GM23248 (cell line): ENCODE measurements at regions not wholly inside any gene's neighbourhood (a gene's known extent, or its start where the extent isn't known, plus 50 kb on each side); places are given as distances from the start of the nearest gene placed in this dataset.

Experiments
- DNase-seq: peaks from one replicate; pipeline ENCODE4 v3.0.0-alpha.2; 2015
- H2AFZ ChIP-seq: fragments of 200-600 bp; sonication (generic); 2 replicates; pipeline ENCODE4 v1.6.1; 2016; ENCODE audit warnings: antibody characterized with exemption
- H3F3A ChIP-seq: fragments of 200-600 bp; sonication (generic); 2 replicates; pipeline ENCODE4 v1.6.1; 2016; ENCODE audit warnings: mild to moderate bottlenecking, antibody characterized with exemption, mixed run types; ENCODE audit not compliant: insufficient read depth
- H3K27ac ChIP-seq: fragments of 200-600 bp; sonication (generic); 2 replicates; pipeline ENCODE4 v1.5.1; 2016; ENCODE audit warnings: mild to moderate bottlenecking
- H3K27me3 ChIP-seq: fragments of 200-600 bp; sonication (generic); replicated peaks from 2 replicates; pipeline ENCODE4 v1.6.1; 2016; ENCODE audit warnings: mild to moderate bottlenecking; ENCODE audit not compliant: insufficient read depth
- H3K36me3 ChIP-seq: fragments of 200-600 bp; sonication (generic); 2 replicates; pipeline ENCODE4 v1.6.1; 2016; ENCODE audit warnings: low read depth, mild to moderate bottlenecking
- H3K4me1 ChIP-seq: fragments of 200-600 bp; sonication (generic); 2 replicates; pipeline ENCODE4 v1.6.1; 2016; ENCODE audit warnings: mild to moderate bottlenecking; ENCODE audit not compliant: insufficient read depth
- H3K4me2 ChIP-seq: fragments of 200-600 bp; sonication (generic); one replicate; pipeline ENCODE4 v1.6.1; 2016; ENCODE audit warnings: mild to moderate bottlenecking; ENCODE audit not compliant: unreplicated experiment
- H3K4me3 ChIP-seq: fragments of 200-600 bp; sonication (generic); 2 replicates; pipeline ENCODE4 v1.5.1; 2016; ENCODE audit warnings: mild to moderate bottlenecking
- H3K79me2 ChIP-seq: fragments of 200-600 bp; sonication (generic); 2 replicates; pipeline ENCODE4 v1.6.1; 2016; ENCODE audit warnings: mild to moderate bottlenecking; ENCODE audit not compliant: insufficient read depth
- H3K9ac ChIP-seq: fragments of 200-600 bp; sonication (generic); 2 replicates; pipeline ENCODE4 v1.6.1; 2016; ENCODE audit warnings: mild to moderate bottlenecking
- H3K9me2 ChIP-seq: fragments of 200-600 bp; sonication (generic); 2 replicates; pipeline ENCODE4 v1.6.1; 2016; ENCODE audit warnings: mixed run types, mild to moderate bottlenecking, moderate library complexity; ENCODE audit not compliant: insufficient read depth
- H3K9me3 ChIP-seq: fragments of 200-600 bp; sonication (generic); one replicate; pipeline ENCODE4 v1.6.1; 2017; ENCODE audit warnings: low read depth
- H4K20me1 ChIP-seq: fragments of 200-600 bp; sonication (generic); 2 replicates; pipeline ENCODE4 v1.6.0; 2016; ENCODE audit not compliant: insufficient read depth
- EZH2 ChIP-seq: fragments of 200-600 bp; sonication (generic); IDR thresholded peaks from 2 replicates; pipeline ENCODE4 v1.6.1; 2018; ENCODE audit warnings: antibody characterized with exemption, mild to moderate bottlenecking; ENCODE audit not compliant: insufficient read depth, poor library complexity, severe bottlenecking
- EZH2phosphoT487 ChIP-seq: fragments of 200-600 bp; sonication (generic); IDR thresholded peaks from 2 replicates; pipeline ENCODE4 v1.6.1; 2018; ENCODE audit warnings: antibody characterized with exemption, moderate library complexity, mild to moderate bottlenecking, low read depth; ENCODE audit not compliant: insufficient read depth
- WGBS, 2 experiments: methylation state at CpG; one replicate each; pipeline ENCODE4 v1.1.6; 2015 to 2017; ENCODE audit warnings: low lambda C conversion rate in 2 of 2, low coverage in 1 of 2; ENCODE audit errors: missing lambda C conversion rate in 2 of 2; 5-methylcytosine and 5-hydroxymethylcytosine counted together
- in situ Hi-C: fragments of 300-500 bp; cut with MboI; formaldehyde crosslinking; loops from 2 replicates; pipeline ENCODE4 v1.15.0; 2020

GRCh38 chr16:79895053-79895916 lies 294.7 kb upstream of the MAF start:
- H4K20me1 ChIP-seq, result no peaks in the 10 kb centered on the region
- in situ Hi-C loops, result no loop called here
- no peaks in the 10 kb centered on the region for H3F3A ChIP-seq
- H3K9me2 ChIP-seq, result no peaks in the 10 kb centered on the region
- H3K9me3 ChIP-seq, result no peaks in the 10 kb centered on the region
- H3K4me1 ChIP-seq, result no peaks in the 10 kb centered on the region
- WGBS, 2 experiments, result 56 to 68% methylated on average over 10 of the region's 10 CpGs
- no peaks in the 10 kb centered on the region for H3K79me2 ChIP-seq
- TF ChIP-seq EZH2phosphoT487 (no peak), EZH2 (no peak)
- no peak overlapping the region for H3K27ac ChIP-seq
- H3K36me3 ChIP-seq, result no peaks in the 10 kb centered on the region
- H3K4me3 ChIP-seq, result no peak overlapping the region
- no peak overlapping the region for H2AFZ ChIP-seq
- DNase-seq, result no peak
- H3K9ac ChIP-seq, result no peak overlapping the region
- H3K27me3 ChIP-seq, result no peaks in the 10 kb centered on the region
- no peak overlapping the region for H3K4me2 ChIP-seq

DNA sequence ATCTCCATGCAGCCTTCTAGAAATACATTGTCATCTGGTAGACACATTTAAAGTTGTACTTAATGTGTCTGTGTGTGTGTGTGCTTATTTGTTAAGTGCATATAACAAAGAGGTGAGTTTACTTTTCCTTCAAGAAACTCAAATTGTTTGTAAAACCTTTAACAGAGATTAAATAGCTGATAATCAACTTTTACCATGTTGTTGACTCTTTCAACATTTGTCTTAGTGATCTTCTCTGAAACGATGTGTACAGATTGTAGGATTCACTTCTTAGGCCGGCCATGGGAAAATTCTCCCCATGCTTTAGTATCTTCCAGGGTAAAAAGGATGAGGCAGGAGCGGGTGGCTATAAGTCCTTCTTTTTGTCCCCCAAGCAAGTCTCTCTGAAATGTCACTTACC lies 292.9 kb upstream of the MAF start:
- H3K9ac ChIP-seq, result no peak overlapping the region
- H4K20me1 ChIP-seq, result no peaks in the 10 kb centered on the region
- H2AFZ ChIP-seq, result no peak overlapping the region
- H3K27ac ChIP-seq, result no peak overlapping the region
- no peaks in the 10 kb centered on the region for H3K36me3 ChIP-seq
- DNase-seq, result no peak
- TF ChIP-seq EZH2, result no peak
- TF ChIP-seq EZH2phosphoT487, result no peak
- in situ Hi-C loops, result no loop called here
- no peaks in the 10 kb centered on the region for H3K4me1 ChIP-seq
- H3K79me2 ChIP-seq, result no peaks in the 10 kb centered on the region
- H3F3A ChIP-seq, result no peaks in the 10 kb centered on the region
- H3K9me3 ChIP-seq, result no peaks in the 10 kb centered on the region
- WGBS, 2 experiments, result 36 to 41% methylated on average over 3 of the region's 3 CpGs
- no peak overlapping the region for H3K4me2 ChIP-seq
- no peaks in the 10 kb centered on the region for H3K27me3 ChIP-seq
- H3K4me3 ChIP-seq, result no peak overlapping the region
- no peaks in the 10 kb centered on the region for H3K9me2 ChIP-seq

GRCh38 chr16:79892278-79892677 lies 291.7 kb upstream of the MAF start:
- Histone ChIP-seq H3K9ac (no peak overlapping the region), H2AFZ (no peak overlapping the region), H3K4me1 (no peaks in the 10 kb centered on the region), H3F3A (no peaks in the 10 kb centered on the region), H3K27me3 (no peaks in the 10 kb centered on the region), H3K9me3 (no peaks in the 10 kb centered on the region), H3K36me3 (no peaks in the 10 kb centered on the region), H4K20me1 (no peaks in the 10 kb centered on the region), H3K9me2 (no peaks in the 10 kb centered on the region), H3K27ac (no peak overlapping the region), H3K4me2 (no peak overlapping the region), H3K4me3 (no peak overlapping the region), H3K79me2 (no peaks in the 10 kb centered on the region)
- in situ Hi-C loops, result no loop called here
- no peak for DNase-seq
- TF ChIP-seq EZH2phosphoT487 (no peak), EZH2 (no peak)
- 35 to 44% methylated on average over 3 of the region's 3 CpGs for WGBS, 2 experiments

DNA sequence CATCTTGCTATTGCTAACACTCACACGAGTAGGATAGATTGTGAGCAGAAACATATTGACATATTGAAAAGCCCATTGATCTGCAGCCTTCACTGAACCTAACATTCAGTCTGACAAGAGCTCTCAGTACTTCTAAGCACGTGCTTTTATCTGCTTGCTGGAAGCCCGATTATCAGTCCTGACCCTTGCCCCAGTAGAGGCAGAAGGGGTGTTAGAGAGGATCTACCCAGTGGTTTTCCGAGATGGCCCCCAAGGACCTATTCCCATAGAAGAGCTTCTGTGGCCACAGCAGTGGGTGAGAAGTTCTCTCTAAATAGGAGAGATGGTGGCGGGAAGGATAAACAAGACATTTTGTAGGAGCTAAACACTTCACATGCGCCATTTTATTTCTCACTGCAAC lies 290.9 kb upstream of the MAF start:
- H3K9me3 ChIP-seq, result no peaks in the 10 kb centered on the region
- no peaks in the 10 kb centered on the region for H3K4me1 ChIP-seq
- H3K27me3 ChIP-seq, result no peaks in the 10 kb centered on the region
- no peak for DNase-seq
- H3K27ac ChIP-seq, result no peak overlapping the region
- no peaks in the 10 kb centered on the region for H3K9me2 ChIP-seq
- in situ Hi-C loops, result no loop called here
- H3F3A ChIP-seq, result no peaks in the 10 kb centered on the region
- WGBS, 2 experiments, result 47 to 51% methylated on average over 6 of the region's 6 CpGs
- H3K36me3 ChIP-seq, result no peaks in the 10 kb centered on the region
- H3K9ac ChIP-seq, result no peak overlapping the region
- no peaks in the 10 kb centered on the region for H4K20me1 ChIP-seq
- no peak overlapping the region for H2AFZ ChIP-seq
- no peak overlapping the region for H3K4me3 ChIP-seq
- H3K79me2 ChIP-seq, result no peaks in the 10 kb centered on the region
- H3K4me2 ChIP-seq, result no peak overlapping the region
- TF ChIP-seq EZH2 (no peak), EZH2phosphoT487 (no peak)
